ENCODE measurements at regions not wholly inside any gene's neighbourhood (a gene's known extent, or its start where the extent isn't known, plus 50 kb on each side); places are given as distances from the start of the nearest gene placed in this dataset.

- TF ChIP-seq ATF7 (IDR thresholded peaks at IDR 0.05) (peak; percentile 82), FOXK2 (conservative IDR thresholded peaks at IDR 0.05 in 1 of 2, IDR thresholded peaks at IDR 0.05 in 1 of 2; ENCODE audit: low read depth in 2 of 2) (peak in 1 of 2 experiments; percentile 73; a peak in 1 of 4 replicates), ZNF655 (CRISPR knock-in tag; IDR thresholded peaks at IDR 0.05) (no peak), ZBTB7A (IDR thresholded peaks at IDR 0.05; ENCODE audit: borderline replicate concordance, control insufficient read depth, low read depth, low read length) (peak; percentile 46; the same call in 1 of the 2 replicates), HEY1 (CRISPR knock-in tag; IDR thresholded peaks at IDR 0.05; ENCODE audit: borderline replicate concordance) (no peak), NCOR1 (IDR thresholded peaks at IDR 0.05) (peak; percentile 48; the same call in 1 of the 2 replicates), EP300 (IDR thresholded peaks at IDR 0.05; ENCODE audit: low read length) (peak; percentile 36; the same call in 1 of the 2 replicates), CBFA2T2 (conservative IDR thresholded peaks at IDR 0.05) (peak; percentile 20), ZNF444 (CRISPR knock-in tag; IDR thresholded peaks at IDR 0.05) (no peak), ETV1 (tag; conservative IDR thresholded peaks at IDR 0.05; ENCODE audit: low read depth) (0 out of 2 replicates have a peak, but pooled peaks have one; percentile 6), ZFPM2 (CRISPR knock-in tag; IDR thresholded peaks at IDR 0.05) (no peak), RBM39 (optimal IDR thresholded peaks at IDR 0.05; ENCODE audit: low read depth, low read length) (no peak), DPF2 (IDR thresholded peaks at IDR 0.05) (peak; percentile 69), CBFA2T3 (IDR thresholded peaks at IDR 0.05) (peak; percentile 53), SMAD4 (CRISPR knock-in tag; conservative IDR thresholded peaks at IDR 0.05) (peak; percentile 60; the same call in 1 of the 2 replicates), TCF7L2 (IDR thresholded peaks at IDR 0.05; ENCODE audit: low read depth, low read length) (peak; percentile 78), NR2C1 (IDR thresholded peaks at IDR 0.05) (no peak), NR2C1 (tag; IDR thresholded peaks at IDR 0.05) (peak; percentile 53; the same call in 1 of the 2 replicates), PTRF (tag; IDR thresholded peaks at IDR 0.05) (peak; percentile 62; the same call in 1 of the 2 replicates), TAL1 (IDR thresholded peaks at IDR 0.05) (peak; percentile 46; the same call in 1 of the 2 replicates), ZNF830 (CRISPR knock-in tag; IDR thresholded peaks at IDR 0.05) (no peak), FOXA3 (CRISPR knock-in tag; conservative IDR thresholded peaks at IDR 0.05 in 1 of 2, IDR thresholded peaks at IDR 0.05 in 1 of 2) (0 out of 4 replicates have a peak, but pooled peaks of 1 of the 2 experiments have one; percentile 19), TEAD1 (CRISPR knock-in tag; IDR thresholded peaks at IDR 0.05) (peak in 1 of 2 experiments; percentile 66; a peak in 2 of 4 replicates), POLR2G (IDR thresholded peaks at IDR 0.05; ENCODE audit: low read depth, low read length) (peak; percentile 35; the same call in 1 of the 2 replicates), TCF3 (CRISPR knock-in tag; IDR thresholded peaks at IDR 0.05) (peak; percentile 65), TBL1XR1 (IDR thresholded peaks at IDR 0.05; ENCODE audit: low read length in 2 of 2) (0 out of 4 replicates have a peak, but pooled peaks of 1 of the 2 experiments have one; percentile 33), CXXC5 (CRISPR knock-in tag; IDR thresholded peaks at IDR 0.05) (0 out of 2 replicates have a peak, but pooled peaks have one; percentile 37), MYC (IDR thresholded peaks at IDR 0.05; ENCODE audit: low read depth, low read length) (0 out of 2 replicates have a peak, but pooled peaks have one; percentile 20), MYC (CRISPR knock-in tag; IDR thresholded peaks at IDR 0.05; ENCODE audit: borderline replicate concordance, low read depth) (no peak; the same call in 1 of the 2 replicates), HDAC1 (IDR thresholded peaks at IDR 0.05) (0 out of 4 replicates have a peak, but pooled peaks of 1 of the 2 experiments have one; percentile 2), ZNF766 (CRISPR knock-in tag; conservative IDR thresholded peaks at IDR 0.05) (peak; percentile 19; the same call in 1 of the 2 replicates)
Measured at GRCh38 chr6:43877463-43878126, 107.6 kb downstream of the VEGFA start (continued).

Measured in K562 (cell line).